ENCODE measurements at regions not wholly inside any gene's neighbourhood (a gene's known extent, or its start where the extent isn't known, plus 50 kb on each side); places are given as distances from the start of the nearest gene placed in this dataset.
"Not testable (repeated sequence)": the region's sequence is repeated elsewhere in the genome, so short reads cannot be mapped to it uniquely, and the experiment has no call there.

GRCh38 chr2:12915787-12916186, 199.1 kb downstream of the TRIB2 start:
- no peak overlapping the region for H3K27ac Mint-ChIP-seq
- no peaks in the 10 kb centered on the region for H3K36me3 Mint-ChIP-seq (ENCODE audit: insufficient read depth)
- peaks cover 5% of the 10 kb centered on the region for H3K27me3 Mint-ChIP-seq
- no peak for TF ChIP-seq CTCF (IDR thresholded peaks at IDR 0.05; ENCODE audit: unreplicated experiment)
- peaks cover 12% of the 10 kb centered on the region for H3K4me1 Mint-ChIP-seq (ENCODE audit: low read depth)
- no peak for DNase-seq (ENCODE audit: low spot score, unreplicated experiment)
- H3K4me3 Mint-ChIP-seq (ENCODE audit: low read depth) = no peak overlapping the region
- no peaks in the 10 kb centered on the region for H3K9me3 Mint-ChIP-seq (ENCODE audit: low read depth)

- peaks cover 5% of the 10 kb centered on the region for H3K27me3 Mint-ChIP-seq
- H3K4me1 Mint-ChIP-seq (ENCODE audit: low read depth) = peaks cover 12% of the 10 kb centered on the region
- no peak for TF ChIP-seq CTCF (IDR thresholded peaks at IDR 0.05; ENCODE audit: unreplicated experiment)
- H3K9me3 Mint-ChIP-seq (ENCODE audit: low read depth) = no peaks in the 10 kb centered on the region
- H3K27ac Mint-ChIP-seq = peak overlapping the region; percentile 43
- no peak overlapping the region for H3K4me3 Mint-ChIP-seq (ENCODE audit: low read depth)
- no peaks in the 10 kb centered on the region for H3K36me3 Mint-ChIP-seq (ENCODE audit: insufficient read depth)
- DNase-seq (ENCODE audit: low spot score, unreplicated experiment) = no peak
Measured at GRCh38 chr2:12918138-12918834, 201.6 kb downstream of the TRIB2 start.

DNA sequence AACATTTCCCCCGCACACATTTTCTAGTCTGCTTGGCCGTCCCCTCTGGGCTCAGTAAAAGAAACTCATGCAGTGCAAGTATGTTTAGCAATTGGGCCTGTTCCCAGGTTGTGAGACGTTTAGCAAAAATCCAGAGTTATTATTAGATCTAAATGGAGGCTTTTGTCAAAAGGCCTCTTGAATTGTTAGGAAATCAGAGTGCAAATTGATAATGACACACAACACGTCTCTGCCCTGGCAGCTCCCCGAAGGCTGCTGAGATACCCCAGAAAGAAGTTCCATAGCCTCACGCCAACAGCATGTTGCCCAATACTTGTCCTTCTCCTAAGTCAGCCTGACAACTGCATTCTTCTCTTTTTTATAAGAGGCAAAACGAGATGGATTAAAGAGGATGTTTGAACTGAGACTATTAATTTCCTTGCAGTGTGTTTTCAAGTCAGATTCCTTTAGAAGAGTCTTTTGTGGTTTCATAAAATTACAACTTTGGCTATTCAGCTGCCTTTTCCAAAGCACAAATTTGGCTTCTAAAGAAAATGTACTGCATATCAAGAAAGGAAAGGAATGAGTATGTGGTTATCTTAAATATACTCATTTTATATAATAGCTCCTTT, 202.2 kb downstream of the TRIB2 start:
- Mint-ChIP-seq H3K27me3 (peaks cover 5% of the 10 kb centered on the region), H3K4me1 (ENCODE audit: low read depth) (peaks cover 12% of the 10 kb centered on the region), H3K4me3 (ENCODE audit: low read depth) (no peak overlapping the region), H3K9me3 (ENCODE audit: low read depth) (no peaks in the 10 kb centered on the region), H3K36me3 (ENCODE audit: insufficient read depth) (no peaks in the 10 kb centered on the region), H3K27ac (peak overlapping the region; percentile 43)
- no peak for DNase-seq (ENCODE audit: low spot score, unreplicated experiment)
- no peak for TF ChIP-seq CTCF (IDR thresholded peaks at IDR 0.05; ENCODE audit: unreplicated experiment)

DNA sequence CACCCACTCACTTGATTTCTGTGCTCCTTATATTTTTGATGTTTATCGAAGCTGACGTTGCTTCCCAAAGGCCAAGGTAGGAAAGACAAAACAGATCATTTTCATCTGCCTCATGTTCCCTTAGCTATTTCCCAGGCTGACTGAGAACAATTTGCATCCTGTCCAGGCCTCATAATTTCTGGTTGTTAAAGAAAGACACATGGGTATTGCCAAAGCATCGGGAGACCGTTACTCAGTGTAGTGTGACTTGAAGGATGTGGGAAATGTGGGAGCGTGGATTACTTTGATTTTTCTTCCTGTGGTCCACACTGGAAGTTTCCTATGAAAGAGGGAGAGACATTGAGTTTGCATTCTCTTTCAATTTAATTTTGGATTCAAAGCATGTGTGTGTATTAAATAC, 204.6 kb downstream of the TRIB2 start:
- no peaks in the 10 kb centered on the region for H3K36me3 Mint-ChIP-seq (ENCODE audit: insufficient read depth)
- no peak overlapping the region for H3K27ac Mint-ChIP-seq
- peaks cover 3% of the 10 kb centered on the region for H3K9me3 Mint-ChIP-seq (ENCODE audit: low read depth)
- TF ChIP-seq CTCF (IDR thresholded peaks at IDR 0.05; ENCODE audit: unreplicated experiment) = no peak
- H3K27me3 Mint-ChIP-seq = no peaks in the 10 kb centered on the region
- no peak for DNase-seq (ENCODE audit: low spot score, unreplicated experiment)
- H3K4me1 Mint-ChIP-seq (ENCODE audit: low read depth) = peaks cover 11% of the 10 kb centered on the region
- no peak overlapping the region for H3K4me3 Mint-ChIP-seq (ENCODE audit: low read depth)

GRCh38 chr2:12923907-12924610, 207.3 kb downstream of the TRIB2 start:
- Mint-ChIP-seq H3K9me3 (ENCODE audit: low read depth) (peaks cover 3% of the 10 kb centered on the region), H3K4me3 (ENCODE audit: low read depth) (no peak overlapping the region), H3K4me1 (ENCODE audit: low read depth) (no peaks in the 10 kb centered on the region), H3K36me3 (ENCODE audit: insufficient read depth) (no peaks in the 10 kb centered on the region), H3K27me3 (peaks cover 4% of the 10 kb centered on the region), H3K27ac (no peak overlapping the region)
- TF ChIP-seq CTCF (IDR thresholded peaks at IDR 0.05; ENCODE audit: unreplicated experiment) = no peak
- DNase-seq (ENCODE audit: low spot score, unreplicated experiment) = no peak

- DNase-seq (ENCODE audit: low spot score, unreplicated experiment); H3K9me3 Mint-ChIP-seq (ENCODE audit: low read depth); H3K4me3 Mint-ChIP-seq (ENCODE audit: low read depth); H3K36me3 Mint-ChIP-seq (ENCODE audit: insufficient read depth); H3K27ac Mint-ChIP-seq; H3K4me1 Mint-ChIP-seq (ENCODE audit: low read depth): not testable (repeated sequence)
- H3K27me3 Mint-ChIP-seq = peaks cover 10% of the 10 kb centered on the region
Measured at GRCh38 chr2:12926641-12927040, 209.9 kb downstream of the TRIB2 start.
